ENCODE measurements at regions not wholly inside any gene's neighbourhood (a gene's known extent, or its start where the extent isn't known, plus 50 kb on each side); places are given as distances from the start of the nearest gene placed in this dataset.
"Not testable (repeated sequence)": the region's sequence is repeated elsewhere in the genome, so short reads cannot be mapped to it uniquely, and the experiment has no call there.

DNA sequence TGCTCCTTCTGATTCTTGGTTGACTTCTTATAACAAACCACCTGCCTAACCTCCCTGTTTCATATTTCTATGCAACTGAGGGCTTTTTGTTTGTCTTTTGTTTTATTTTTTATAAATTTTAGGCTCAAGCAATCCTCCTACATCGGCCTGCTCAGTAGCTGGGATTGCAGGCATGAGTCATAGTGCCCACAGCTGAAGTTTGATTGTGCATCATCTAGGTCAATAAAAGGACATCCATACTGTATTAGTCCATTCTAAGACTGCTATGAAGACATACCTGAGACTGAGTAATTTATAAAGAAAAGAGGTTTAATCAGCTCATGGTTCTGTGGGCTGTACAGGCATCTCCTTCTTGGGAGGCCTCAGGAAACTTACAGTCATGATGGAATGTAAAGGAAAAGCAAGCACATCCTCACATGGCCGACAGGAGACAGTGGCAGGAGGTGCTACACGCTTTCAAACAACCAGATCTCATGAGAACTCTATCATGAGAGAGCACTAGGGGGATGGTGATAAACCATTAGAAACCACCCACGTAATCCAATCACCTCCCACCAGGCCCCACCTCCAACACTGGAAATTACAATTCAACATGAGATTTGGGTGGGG lies 285.0 kb downstream of the SIPA1L2 start:
- intact Hi-C loops (cut with DNase I), result no loop called here

DNA sequence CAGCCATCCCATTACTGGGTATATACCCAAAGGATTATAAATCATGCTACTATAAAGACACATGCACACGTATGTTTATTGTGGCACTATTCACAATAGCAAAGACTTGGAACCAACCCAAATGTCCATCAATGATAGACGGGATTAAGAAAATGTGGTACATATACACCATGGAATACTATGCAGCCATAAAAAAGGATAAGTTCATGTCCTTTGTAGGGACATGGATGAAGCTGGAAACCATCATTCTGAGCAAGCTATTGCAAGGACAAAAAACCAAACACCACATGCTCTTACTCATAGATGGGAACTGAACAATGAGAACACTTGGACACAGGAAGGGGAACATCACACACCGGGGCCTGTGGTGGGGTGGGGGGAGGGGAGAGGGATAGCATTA lies 285.7 kb downstream of the SIPA1L2 start:
- DNase-seq (ENCODE audit: low spot score); intact Hi-C loops (cut with DNase I): not testable (repeated sequence)

More for the DNA sequence above, 285.0 kb downstream of the SIPA1L2 start:
- DNase-seq (ENCODE audit: low spot score), result no peak

DNA sequence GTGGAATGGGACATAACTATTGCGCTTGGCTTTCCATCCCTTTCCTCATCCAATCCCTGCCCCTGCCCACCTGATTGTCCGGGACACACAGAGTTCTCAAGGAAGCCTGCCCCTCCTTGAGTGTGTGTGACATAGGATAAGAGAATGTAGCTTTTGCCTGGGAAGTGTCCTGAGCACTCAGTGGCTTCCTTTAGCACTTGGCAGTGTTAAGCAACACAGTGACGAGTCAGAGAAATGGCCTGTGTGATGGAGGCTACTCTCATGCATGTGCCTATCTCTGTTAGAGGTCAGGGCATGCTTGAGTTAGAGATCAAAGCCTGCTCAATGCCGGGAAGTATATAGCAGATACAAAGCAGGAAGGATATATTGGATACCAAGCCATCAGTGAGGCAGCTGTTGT lies 289.5 kb downstream of the SIPA1L2 start:
- no peak for DNase-seq (ENCODE audit: low spot score)
- intact Hi-C loops (cut with DNase I), result no loop called here

DNA sequence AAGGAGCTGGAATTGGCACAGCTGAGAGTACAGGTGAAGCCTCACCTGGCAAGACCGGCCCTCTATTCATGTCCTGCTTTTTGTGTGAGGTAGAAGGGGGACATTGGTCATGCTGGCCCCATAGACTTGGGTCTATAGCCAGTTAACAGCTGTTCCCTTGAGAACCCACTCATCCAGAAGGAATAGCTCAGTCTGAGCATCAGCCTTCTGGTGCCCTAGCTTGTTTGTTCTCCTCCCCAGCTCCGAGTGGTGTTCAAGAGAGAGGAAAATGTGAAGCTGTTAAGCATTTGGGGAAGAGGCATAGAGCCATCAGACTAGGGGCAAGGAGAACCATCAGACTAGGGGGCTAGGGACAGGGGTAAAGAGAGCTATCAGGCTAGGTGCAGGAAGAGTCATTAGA lies 290.9 kb downstream of the SIPA1L2 start:
- intact Hi-C loops (cut with DNase I), result no loop called here
- no peak for DNase-seq (ENCODE audit: low spot score)

DNA sequence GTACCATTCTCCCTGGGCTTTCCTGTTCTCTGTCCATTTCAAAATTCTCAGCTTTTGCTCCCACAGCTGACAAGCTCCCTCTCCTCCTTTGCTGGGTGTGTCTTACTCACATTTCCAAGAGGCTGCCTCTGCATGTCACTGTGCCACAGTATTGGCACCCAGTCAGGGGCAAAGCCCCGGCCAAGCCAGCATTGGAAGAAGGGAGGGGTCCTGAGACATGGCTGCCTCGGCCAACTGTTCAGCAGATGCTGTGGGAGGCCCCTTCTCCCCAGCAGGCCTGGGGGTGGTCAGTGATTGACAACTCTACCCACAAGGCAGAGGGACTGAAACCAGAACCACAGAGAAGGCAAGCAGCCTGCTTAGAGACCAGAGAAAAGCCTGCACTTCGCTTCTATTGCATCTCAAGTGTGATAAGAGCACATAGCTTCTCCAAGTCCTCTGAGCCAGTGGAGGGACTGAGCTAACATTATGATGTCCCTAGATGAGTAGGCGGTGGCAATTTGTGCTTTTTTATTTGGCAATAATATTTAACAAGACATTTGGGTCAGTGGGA lies 294.1 kb downstream of the SIPA1L2 start:
- intact Hi-C loops (cut with DNase I), result no loop called here

DNA sequence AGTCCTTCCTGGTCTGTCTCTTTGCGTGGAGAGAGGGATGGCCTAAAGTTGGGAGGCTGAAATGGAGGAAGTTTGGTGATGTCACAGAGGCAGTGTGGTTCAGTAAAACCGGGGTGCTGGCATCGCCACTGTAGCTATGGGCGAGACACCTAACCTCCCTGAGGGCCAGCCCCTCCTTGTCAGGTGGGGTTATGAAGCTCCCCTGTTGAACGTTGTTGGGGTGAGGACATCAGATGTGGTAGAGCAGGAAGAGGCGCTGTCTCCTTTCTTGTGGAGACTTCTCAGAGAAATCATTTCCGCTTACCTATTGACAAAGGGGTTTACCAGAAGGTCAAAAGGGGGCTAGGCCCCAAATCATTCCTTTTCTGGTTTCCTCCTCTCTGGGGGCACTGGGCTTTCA lies 294.7 kb downstream of the SIPA1L2 start:
- intact Hi-C loops (cut with DNase I), result no loop called here

More for the DNA sequence above, 294.1 kb downstream of the SIPA1L2 start:
- no peak for DNase-seq (ENCODE audit: low spot score)

DNA sequence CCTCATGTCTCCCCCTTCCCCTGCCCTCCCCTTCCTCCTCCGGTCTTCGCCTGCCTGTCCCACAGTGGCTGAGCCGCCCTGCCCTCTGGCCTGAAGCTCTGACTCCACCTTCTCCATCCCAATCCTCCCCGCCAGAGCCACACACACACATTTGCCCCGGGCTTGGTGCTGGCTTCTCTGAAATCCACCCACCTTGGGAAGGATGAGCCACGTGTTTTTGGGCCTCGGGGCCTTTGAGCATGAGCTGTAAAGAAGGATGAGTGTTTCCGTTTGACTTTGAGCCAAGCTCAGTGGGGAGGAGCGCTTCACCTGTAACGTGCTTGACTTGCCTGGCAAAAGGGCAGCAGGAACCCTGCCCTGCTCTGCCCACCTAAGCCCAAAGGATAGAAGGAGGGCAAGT lies 295.1 kb downstream of the SIPA1L2 start:
- intact Hi-C loops (cut with DNase I), result no loop called here
- no peak for DNase-seq (ENCODE audit: low spot score)

More for the DNA sequence above, 294.7 kb downstream of the SIPA1L2 start:
- no peak for DNase-seq (ENCODE audit: low spot score)

DNA sequence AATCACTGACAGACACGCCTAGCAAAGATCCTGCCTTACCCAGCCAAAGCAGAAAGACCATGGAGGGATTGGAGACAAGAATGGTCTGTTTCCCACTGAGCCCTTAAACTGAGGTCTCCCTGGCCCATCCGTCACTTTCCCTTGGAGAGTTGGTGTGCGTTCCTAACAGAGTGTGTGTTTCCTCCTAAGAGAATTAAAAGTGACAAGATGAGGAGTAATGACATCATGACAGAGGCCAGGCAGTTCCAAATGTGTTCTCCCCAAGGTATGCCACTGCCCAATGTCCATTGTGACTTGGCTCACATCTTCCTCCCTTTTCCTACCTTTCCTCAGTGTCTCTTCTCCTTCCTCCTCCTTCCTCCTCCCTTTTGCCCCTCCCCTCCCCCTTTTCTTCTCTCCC lies 295.7 kb downstream of the SIPA1L2 start:
- no peak for DNase-seq (ENCODE audit: low spot score)
- intact Hi-C loops (cut with DNase I), result no loop called here

DNA sequence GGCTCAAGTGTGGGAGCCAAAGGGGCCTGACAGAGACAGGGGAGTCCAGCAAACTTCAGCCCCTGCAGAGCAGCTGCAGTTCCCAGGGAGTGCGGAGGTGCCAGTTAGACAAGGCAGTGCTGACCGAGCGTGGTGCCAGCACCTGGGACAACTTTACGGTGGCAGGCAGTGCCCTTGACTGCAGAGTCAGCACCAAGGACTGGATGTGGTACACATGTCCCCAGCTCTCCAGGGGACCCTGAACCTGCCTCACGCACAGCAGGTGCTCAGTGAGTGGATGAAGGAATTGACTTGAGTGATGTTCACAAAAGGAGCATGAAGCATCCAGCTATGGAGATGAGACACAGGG lies 296.5 kb downstream of the SIPA1L2 start:
- intact Hi-C loops (cut with DNase I), result no loop called here
- no peak for DNase-seq (ENCODE audit: low spot score)

DNA sequence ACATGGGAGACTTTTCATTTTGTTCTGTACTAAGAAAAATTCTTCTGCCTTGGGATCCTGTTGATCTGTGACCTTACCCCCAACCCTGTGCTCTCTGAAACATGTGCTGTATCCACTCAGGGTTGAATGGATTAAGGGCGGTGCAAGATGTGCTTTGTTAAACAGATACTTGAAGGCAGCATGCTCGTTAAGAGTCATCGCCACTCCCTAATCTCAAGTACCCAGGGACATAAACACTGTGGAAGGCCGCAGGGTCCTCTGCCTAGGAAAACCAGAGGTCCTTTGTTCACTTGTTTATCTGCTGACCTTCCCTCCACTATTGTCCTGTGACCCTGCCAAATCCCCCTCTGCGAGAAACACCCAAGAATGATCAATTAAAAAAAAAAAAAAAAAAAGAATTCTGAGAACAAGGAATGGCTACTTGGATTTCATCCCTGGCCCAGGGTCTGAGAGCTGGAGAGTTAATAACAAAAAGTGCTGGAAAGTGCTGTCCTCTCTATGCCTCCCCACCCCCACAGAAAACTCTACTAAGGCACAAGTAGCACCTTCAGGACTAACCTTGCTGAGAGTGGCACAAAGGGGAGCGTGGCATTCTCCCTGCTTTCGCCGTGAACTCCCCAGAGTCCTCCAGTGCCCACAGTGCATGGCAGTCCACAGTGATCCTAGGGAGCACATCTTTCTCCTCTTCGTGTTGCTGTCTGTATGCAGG lies 297.1 kb downstream of the SIPA1L2 start:
- intact Hi-C loops (cut with DNase I); DNase-seq (ENCODE audit: low spot score): not testable (repeated sequence)

DNA sequence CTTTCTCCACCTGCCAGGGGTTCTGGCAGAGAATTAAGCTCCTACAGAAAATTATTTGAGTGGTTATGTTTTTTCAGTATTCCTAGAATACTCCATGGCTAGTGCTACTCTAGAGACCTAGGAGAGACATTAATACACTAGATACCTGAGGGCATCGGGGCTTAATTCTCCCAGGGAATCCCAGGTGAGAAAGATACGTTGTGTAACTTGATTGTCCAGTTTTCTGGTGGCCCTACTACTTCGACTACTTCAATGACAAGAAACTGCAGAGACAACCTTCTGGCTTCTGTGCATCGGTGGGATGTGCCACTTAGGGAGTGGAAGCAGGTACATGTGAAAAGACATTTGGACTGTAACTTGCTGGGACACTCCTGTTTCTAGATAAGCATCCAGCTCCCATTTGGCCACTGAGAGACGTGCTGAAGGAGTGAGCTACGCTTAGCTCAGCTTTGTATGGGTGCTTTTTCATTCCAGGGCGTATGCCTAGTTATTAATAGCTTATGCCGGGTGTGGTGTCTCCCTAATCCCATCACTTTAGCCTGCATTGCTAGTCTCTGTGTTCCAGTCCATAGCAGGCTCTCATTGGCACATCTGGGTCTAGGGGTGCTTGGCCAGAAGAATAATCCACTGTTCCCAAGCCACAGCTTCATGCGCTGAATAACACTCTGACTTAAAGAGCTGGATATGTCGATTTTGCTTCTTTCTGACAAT lies 300.7 kb downstream of the SIPA1L2 start:
- intact Hi-C loops (cut with DNase I), result no loop called here
- DNase-seq (ENCODE audit: low spot score), result no peak

DNA sequence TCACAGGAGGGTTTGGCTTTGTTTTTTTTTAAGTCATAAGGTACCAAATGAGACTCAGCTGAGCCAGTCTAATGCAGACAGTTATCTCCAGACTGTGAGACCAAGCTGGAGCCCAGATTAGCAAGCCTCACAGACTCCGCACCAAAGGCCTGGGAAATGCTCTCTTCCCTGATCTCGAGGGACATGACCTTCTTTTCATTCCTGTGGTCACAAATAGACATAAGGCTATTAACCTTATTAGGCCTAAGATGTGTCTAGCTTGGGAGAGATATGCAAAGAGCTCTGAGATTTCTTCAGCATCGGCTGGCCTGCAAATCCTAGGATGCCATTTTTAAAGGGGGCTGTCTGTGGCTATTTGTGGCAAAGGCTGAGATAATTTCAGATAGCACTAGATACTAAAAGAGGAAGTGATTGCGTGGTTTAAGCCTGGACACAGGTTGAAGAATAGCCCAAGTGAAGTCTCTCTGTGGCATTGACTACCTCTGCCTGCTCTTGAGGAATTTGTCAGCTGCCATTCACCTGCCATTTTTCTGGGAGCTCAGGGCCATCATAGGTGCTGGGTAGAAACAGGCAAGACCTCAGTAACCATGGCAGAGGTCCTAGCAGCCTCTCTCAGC lies 301.3 kb downstream of the SIPA1L2 start:
- intact Hi-C loops (cut with DNase I), result no loop called here
- no peak for DNase-seq (ENCODE audit: low spot score)

DNA sequence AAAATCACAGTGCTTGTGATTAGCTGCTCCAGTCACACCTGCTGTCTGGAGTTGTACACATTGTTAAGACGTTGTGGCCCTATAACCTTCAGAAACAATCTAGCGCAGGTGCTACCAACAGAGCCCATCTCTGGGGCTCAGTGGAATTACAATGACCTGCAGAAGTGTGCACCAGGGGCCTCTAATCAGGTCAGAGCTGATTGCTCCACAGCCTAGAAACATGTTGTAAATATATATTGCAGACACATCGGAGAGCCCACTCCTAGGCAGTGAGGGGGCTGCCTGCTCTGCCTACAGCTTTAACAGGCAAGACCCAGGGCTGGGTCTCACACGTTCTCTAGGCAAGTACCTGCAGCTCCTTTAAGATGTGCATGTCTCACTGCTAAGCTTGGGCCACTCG lies 302.0 kb downstream of the SIPA1L2 start:
- no peak for DNase-seq (ENCODE audit: low spot score)
- intact Hi-C loops (cut with DNase I), result no loop called here

DNA sequence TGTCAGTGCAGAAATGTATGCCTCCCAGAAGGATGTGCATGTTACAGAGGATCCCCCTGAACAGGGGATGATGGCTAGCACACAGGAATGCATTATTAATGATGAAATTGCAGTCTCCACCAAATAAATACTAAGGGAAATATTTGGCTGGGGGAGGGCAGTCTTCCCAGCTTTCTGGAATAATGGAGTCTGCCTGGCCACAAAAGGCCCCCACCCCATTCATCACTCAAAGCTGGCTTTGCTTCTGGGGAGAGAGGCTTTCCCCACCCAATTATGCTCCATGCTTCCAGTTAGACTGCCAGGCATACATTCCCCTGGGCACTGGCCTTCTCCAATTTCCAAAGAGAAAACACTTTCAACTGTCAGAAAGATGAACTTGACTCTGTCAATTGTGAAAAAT lies 302.7 kb downstream of the SIPA1L2 start:
- intact Hi-C loops (cut with DNase I), result no loop called here
- DNase-seq (ENCODE audit: low spot score), result no peak

DNA sequence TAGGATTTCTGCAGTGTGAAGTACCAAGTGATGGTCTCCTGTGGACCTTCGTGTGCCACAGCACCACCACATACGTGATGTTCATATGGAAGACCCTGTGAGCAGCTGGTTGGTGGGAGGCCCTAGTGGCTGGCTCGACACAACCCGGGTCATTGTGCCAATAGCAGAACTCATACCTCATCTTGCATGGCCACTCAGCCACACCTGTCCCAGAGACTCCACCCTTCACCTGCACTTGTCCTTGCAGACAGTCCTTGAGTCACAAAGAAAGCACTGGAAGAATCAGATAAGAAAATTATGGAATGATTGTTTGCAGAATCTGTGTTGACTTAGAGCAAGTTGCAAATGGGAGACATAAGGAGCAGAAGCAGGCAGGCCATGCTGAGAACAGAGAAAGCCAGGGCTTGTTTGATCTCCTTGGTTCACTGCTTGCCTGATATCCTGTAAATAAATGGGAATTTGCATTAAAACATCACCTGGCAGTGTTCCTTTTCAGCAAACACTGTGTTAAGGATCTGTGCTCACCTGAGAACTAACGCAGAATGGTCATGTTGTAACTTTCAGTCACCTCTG lies 307.7 kb downstream of the SIPA1L2 start:
- no peak for DNase-seq (ENCODE audit: low spot score)
- intact Hi-C loops (cut with DNase I), result no loop called here

DNA sequence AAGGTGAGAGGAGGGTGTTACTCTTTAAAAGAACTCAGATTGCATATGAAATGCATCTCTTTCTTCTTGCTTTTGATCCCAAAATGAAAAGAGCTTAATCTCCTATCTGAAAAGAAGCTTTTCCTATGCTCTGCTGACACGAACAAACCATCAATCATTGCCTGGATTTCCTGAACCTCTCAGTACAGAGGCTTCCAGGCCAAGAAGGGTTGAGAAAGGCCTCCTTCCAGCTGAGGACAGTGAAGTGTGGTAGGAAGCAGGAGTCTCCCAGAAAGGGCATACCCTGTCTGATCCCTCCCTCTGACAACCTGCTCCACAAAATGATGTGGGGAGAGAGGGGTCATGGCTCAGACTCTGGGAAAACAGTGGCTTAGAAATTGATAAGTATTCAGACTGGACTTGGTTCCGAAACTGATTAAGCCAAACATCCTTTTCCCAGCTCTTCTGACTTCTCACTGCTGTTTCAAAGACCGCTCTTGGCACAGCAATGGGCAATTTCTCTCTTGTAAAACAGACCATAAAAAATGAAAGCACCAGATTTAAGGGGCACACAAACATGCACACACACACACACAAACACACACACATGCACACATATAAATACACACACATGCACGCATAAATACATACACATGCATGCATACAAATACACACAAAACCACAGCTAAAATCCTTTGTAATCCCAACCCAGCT lies 310.3 kb downstream of the SIPA1L2 start:
- no peak for DNase-seq (ENCODE audit: low spot score)
- intact Hi-C loops (cut with DNase I), result no loop called here

DNA sequence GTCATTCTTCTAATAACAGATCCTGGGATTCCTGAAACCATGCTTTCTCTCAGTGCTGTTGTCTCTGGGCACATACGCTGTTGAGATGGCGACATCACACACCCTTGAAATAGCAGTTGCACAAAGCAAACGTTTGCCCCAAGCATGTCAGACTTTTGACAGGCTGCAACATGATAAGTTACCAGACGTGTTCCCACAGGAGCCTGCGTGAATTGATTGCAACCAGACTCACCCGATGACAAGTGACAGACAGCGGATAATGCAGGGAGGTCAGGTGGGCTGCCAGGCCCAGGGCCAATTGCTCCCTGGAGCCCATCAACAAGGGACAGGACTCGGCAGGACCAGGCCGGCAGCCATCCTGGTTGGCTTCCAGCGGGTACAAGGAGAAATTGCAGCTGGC lies 310.9 kb downstream of the SIPA1L2 start:
- DNase-seq (ENCODE audit: low spot score), result no peak
- intact Hi-C loops (cut with DNase I), result no loop called here

DNA sequence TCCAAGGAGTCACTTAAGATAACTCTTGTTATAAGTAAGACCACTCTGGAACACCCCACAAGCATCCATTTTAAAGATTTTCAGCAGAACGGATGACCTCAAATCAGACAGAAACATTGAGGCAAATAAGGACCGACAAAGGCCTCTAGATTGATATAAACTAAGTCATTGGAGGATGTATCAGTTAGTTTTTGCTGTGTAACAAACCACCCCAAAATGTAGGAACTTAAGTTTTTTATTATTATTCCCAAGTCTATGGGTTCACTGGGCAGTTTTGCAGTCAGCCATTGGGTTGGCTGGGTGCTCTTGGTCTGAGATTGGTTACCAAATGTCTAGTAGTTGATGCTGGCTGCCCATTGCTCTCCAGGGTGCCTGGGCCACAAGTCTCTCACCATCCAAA lies 311.8 kb downstream of the SIPA1L2 start:
- intact Hi-C loops (cut with DNase I), result no loop called here
- no peak for DNase-seq (ENCODE audit: low spot score)

DNA sequence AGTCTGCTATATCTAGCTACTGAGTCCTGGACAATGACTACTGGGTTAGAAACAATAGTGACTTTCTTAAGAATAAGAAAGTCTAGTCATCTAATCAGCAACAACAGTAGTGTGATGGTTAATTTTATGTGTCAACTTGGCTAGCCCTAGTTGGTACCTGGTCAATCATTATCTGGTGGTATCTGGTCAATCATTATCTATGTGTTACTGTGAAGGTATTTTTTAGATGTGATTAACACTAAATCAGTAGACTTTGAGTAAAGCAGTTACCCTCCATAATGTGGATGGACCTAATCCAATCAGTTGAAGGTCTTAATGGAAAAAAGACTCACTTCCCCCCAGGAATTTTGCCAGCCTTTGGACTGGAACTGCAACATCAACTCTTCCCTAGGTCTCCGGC lies 312.6 kb downstream of the SIPA1L2 start:
- intact Hi-C loops (cut with DNase I), result no loop called here
- no peak for DNase-seq (ENCODE audit: low spot score)
